OCI-LY3 (cell line): ENCODE measurements at regions not wholly inside any gene's neighbourhood (a gene's known extent, or its start where the extent isn't known, plus 50 kb on each side); places are given as distances from the start of the nearest gene placed in this dataset.

Experiments used
- H2AFZ ChIP-seq: fragments of 200-600, 300-600 bp; shearing (Covaris generic); 2 replicates; pipeline ENCODE4 v1.6.0; 2014; ENCODE audit warnings: antibody characterized with exemption, low read depth, low read length
- H3K27ac ChIP-seq: fragments of 200-600, 300-600 bp; sonication (generic); 2 replicates; pipeline ENCODE4 v1.5.1; 2014; ENCODE audit warnings: mild to moderate bottlenecking, low read length, moderate library complexity, mixed read lengths
- H3K27me3 ChIP-seq: fragments of 200-600, 300-600 bp; sonication (generic); 2 replicates; pipeline ENCODE4 v1.6.1; 2014; ENCODE audit warnings: low read depth, low read length, mixed read lengths
- H3K36me3 ChIP-seq: fragments of 200-600, 300-600 bp; sonication (generic); replicated peaks from 2 replicates; pipeline ENCODE3; 2014; ENCODE audit warnings: low read depth, low read length, mixed read lengths
- H3K4me1 ChIP-seq: fragments of 300-600, 200-600 bp; sonication (generic); 2 replicates; pipeline ENCODE4 v1.6.1; 2014; ENCODE audit warnings: low read length, mixed read lengths
- H3K4me2 ChIP-seq: fragments of 200-600, 300-600 bp; sonication (generic); 2 replicates; pipeline ENCODE4 v1.6.1; 2014; ENCODE audit warnings: low read length, mixed read lengths
- H3K4me3 ChIP-seq: fragments of 300-600, 200-600 bp; sonication (generic); 2 replicates; pipeline ENCODE4 v1.5.1; 2014; ENCODE audit warnings: antibody characterized with exemption, mild to moderate bottlenecking, low read length, moderate library complexity
- H3K79me2 ChIP-seq: fragments of 300-600, 200-600 bp; shearing (Covaris generic); 2 replicates; pipeline ENCODE4 v1.6.1; 2014; ENCODE audit warnings: mild to moderate bottlenecking, low read length, mixed read lengths
- H3K9ac ChIP-seq: fragments of 300-600, 200-600 bp; shearing (Covaris generic); 2 replicates; pipeline ENCODE4 v1.6.0; 2014; ENCODE audit warnings: mild to moderate bottlenecking, low read length, moderate library complexity
- H3K9me3 ChIP-seq: fragments of 200-600, 300-600 bp; shearing (Covaris generic); 2 replicates; pipeline ENCODE4 v1.6.1; 2014; ENCODE audit warnings: low read length, mixed read lengths; ENCODE audit not compliant: insufficient read depth
- H4K20me1 ChIP-seq: fragments of 200-600, 300-600 bp; sonication (generic); 2 replicates; pipeline ENCODE4 v1.6.1; 2016; ENCODE audit warnings: low read length, mixed read lengths; ENCODE audit not compliant: insufficient read depth
- CTCF ChIP-seq: fragments of 200-600, 300-600 bp; sonication (generic); IDR thresholded peaks from 2 replicates; pipeline ENCODE4 v1.5.1; 2014; ENCODE audit warnings: antibody characterized with exemption, low read length, low read depth
- EZH2phosphoT487 ChIP-seq: fragments of 200-600 bp; shearing (Covaris generic); IDR thresholded peaks from 2 replicates; pipeline ENCODE4 v1.6.1; 2018; ENCODE audit warnings: antibody characterized with exemption, mixed run types, low read depth

DNA sequence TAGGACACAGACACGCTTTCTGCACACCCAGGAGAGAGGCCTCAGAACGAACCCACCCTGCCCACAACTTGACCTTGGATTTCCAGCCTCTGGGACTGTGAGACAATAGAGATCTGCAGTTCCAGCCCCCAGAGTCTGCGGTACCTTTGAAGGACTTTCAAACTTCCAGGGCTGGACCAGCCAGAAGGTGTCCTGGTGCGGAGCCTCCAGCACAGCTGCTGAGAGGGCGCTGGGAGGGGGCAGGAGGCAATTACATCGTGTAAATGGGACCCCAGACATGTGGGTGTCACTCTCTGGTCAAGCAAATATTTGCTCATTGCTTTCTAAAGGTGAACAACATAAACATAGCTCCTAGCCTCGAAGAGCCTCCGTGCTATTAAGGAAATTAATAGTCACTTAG, 58.7 kb upstream of the ACTRT2 start:
- Histone ChIP-seq H3K79me2 (no peaks in the 10 kb centered on the region), H4K20me1 (no peaks in the 10 kb centered on the region), H3K4me1 (no peaks in the 10 kb centered on the region), H3K9me3 (0 out of 2 replicates have a peak, but pooled peaks cover 3% of the 10 kb centered on the region), H3K4me3 (no peak overlapping the region), H3K4me2 (no peak overlapping the region), H3K27ac (no peak overlapping the region), H2AFZ (no peak overlapping the region), H3K27me3 (no peaks in the 10 kb centered on the region), H3K36me3 (no peaks in the 10 kb centered on the region), H3K9ac (no peak overlapping the region)
- TF ChIP-seq CTCF (no peak), EZH2phosphoT487 (no peak)

DNA sequence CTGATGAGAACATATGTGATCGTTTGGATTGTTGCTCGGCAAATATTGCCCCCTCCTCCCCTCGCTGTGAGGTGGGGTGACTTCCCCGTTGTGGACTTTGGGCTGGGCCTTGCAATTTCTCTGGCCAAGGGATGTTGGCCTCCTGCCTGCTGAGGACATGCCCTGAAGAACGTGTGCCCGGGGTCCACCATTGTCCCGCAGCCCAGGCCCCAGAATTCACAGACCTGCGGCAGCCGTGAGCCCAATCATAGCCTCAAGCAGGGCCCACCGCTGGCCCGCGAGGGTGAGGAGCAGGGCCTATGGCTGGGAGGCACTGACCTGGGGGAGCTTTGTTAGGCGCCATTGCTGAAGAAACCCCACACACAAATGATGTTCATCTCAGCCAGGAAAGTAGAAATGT, 58.3 kb upstream of the ACTRT2 start:
- H3K27ac ChIP-seq: no peak overlapping the region
- H3K4me3 ChIP-seq: no peak overlapping the region
- no peak overlapping the region for H3K9ac ChIP-seq
- no peaks in the 10 kb centered on the region for H4K20me1 ChIP-seq
- no peak overlapping the region for H3K4me2 ChIP-seq
- no peak overlapping the region for H2AFZ ChIP-seq
- no peak for TF ChIP-seq EZH2phosphoT487
- TF ChIP-seq CTCF: no peak
- H3K79me2 ChIP-seq: no peaks in the 10 kb centered on the region
- no peaks in the 10 kb centered on the region for H3K27me3 ChIP-seq
- H3K4me1 ChIP-seq: no peaks in the 10 kb centered on the region
- H3K9me3 ChIP-seq: no peaks in the 10 kb centered on the region
- no peaks in the 10 kb centered on the region for H3K36me3 ChIP-seq

DNA sequence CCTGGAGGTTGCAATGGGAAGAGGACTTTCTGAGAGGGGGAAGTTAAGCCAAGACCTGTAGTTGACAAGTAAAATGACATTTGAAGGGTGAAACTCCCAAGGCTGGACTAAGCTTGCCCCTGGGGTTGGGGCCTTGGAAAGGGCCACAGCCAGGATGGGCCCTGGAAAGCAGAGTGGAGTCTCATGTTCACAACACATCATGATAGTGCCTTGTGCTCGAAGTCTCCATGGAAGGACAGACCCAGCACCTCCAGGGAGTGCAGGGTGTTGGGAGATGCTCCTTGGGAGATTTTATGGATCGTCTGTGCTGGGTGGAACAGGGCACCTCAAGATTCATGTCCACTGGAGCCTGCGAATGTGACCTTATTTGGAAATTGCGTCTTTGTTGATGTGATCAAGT, 55.6 kb upstream of the ACTRT2 start:
- Histone ChIP-seq H3K79me2 (no peaks in the 10 kb centered on the region), H4K20me1 (no peaks in the 10 kb centered on the region), H3K4me2 (no peak overlapping the region), H3K27me3 (no peaks in the 10 kb centered on the region), H3K4me3 (no peak overlapping the region), H3K36me3 (no peaks in the 10 kb centered on the region), H2AFZ (no peak overlapping the region), H3K4me1 (no peaks in the 10 kb centered on the region), H3K27ac (no peak overlapping the region), H3K9me3 (no peaks in the 10 kb centered on the region), H3K9ac (no peak overlapping the region)
- TF ChIP-seq CTCF (no peak), EZH2phosphoT487 (no peak)

DNA sequence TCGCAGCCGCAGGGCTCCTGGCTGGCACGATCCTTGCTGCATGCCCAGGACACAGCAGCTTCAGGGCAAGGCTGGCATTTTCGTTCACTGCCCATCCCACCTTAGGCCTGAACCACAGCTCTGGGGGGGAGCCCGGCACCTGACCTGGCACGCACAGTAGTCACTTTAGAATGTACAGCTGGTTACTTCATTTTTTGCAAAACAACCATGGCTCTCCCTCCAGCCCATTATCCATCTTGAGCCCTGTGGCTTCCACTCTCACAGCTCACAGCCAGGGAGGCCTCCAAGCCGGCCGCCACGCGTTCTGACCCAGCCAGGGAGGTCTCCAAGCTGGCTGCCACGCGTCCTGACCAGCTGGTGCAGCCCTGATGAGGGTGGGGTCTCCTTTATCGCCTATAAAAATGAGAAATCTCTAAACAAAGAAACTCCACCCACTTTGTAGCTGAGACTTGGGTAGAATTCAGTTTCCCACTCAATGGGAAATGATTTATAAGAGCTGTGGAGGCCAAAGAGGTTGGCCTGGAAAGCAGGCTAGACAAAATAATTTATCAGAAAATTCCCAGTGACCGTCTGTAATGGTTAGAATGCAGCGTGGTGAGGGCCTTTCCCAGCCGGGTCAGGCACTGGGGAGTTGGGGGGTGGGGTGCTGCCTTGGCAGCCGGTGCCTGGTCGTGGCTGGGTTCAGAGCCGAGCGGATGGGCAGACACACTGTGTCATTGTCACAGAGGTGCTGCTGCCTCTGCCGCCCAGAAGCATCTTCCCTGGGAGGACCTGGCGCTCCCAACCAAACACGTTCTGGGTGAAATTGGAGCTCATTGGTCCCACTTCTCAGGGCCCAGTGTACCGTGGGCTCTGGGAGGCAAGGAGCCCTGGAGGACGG, 54.6 kb upstream of the ACTRT2 start:
- no peak overlapping the region for H3K9ac ChIP-seq
- H2AFZ ChIP-seq: no peak overlapping the region
- H3K27ac ChIP-seq: no peak overlapping the region
- H3K9me3 ChIP-seq: no peaks in the 10 kb centered on the region
- H3K4me3 ChIP-seq: no peak overlapping the region
- no peaks in the 10 kb centered on the region for H3K27me3 ChIP-seq
- H3K79me2 ChIP-seq: no peaks in the 10 kb centered on the region
- no peaks in the 10 kb centered on the region for H3K4me1 ChIP-seq
- no peaks in the 10 kb centered on the region for H4K20me1 ChIP-seq
- H3K4me2 ChIP-seq: no peak overlapping the region
- no peak for TF ChIP-seq CTCF
- no peak for TF ChIP-seq EZH2phosphoT487
- no peaks in the 10 kb centered on the region for H3K36me3 ChIP-seq
